ENCODE measurements at regions not wholly inside any gene's neighbourhood (a gene's known extent, or its start where the extent isn't known, plus 50 kb on each side); places are given as distances from the start of the nearest gene placed in this dataset.

GRCh38 chr5:58048954-58049353, 410.9 kb downstream of the PLK2 start:
- no peak for TF ChIP-seq EZH2phosphoT487 (IDR thresholded peaks at IDR 0.05; ENCODE audit: low read length)
- no peak for TF ChIP-seq CTCF (IDR thresholded peaks at IDR 0.05; ENCODE audit: low read length)
- TF ChIP-seq EZH2 (optimal IDR thresholded peaks at IDR 0.05; ENCODE audit: low read depth, low read length), result no peak

All from MM.1S (cell line).